Rectal smooth muscle tissue (tissue), 1 donor: ENCODE measurements at regions not wholly inside any gene's neighbourhood (a gene's known extent, or its start where the extent isn't known, plus 50 kb on each side); places are given as distances from the start of the nearest gene placed in this dataset.
"Not testable (repeated sequence)": the region's sequence is repeated elsewhere in the genome, so short reads cannot be mapped to it uniquely, and the experiment has no call there.

Experiments
- H3K27ac ChIP-seq: one replicate; pipeline ENCODE4 v1.7.0; 2013; ENCODE audit warnings: low read depth, low read length, inconsistent platforms
- H3K27me3 ChIP-seq: one replicate; pipeline ENCODE4 v1.7.0; 2013; ENCODE audit warnings: low read length; ENCODE audit not compliant: control insufficient read depth, insufficient read depth
- H3K36me3 ChIP-seq: one replicate; pipeline ENCODE4 v1.7.0; 2013; ENCODE audit warnings: low read length; ENCODE audit not compliant: control insufficient read depth, insufficient read depth
- H3K4me1 ChIP-seq: one replicate; pipeline ENCODE4 v1.7.0; 2013; ENCODE audit warnings: low read length; ENCODE audit not compliant: control insufficient read depth, insufficient read depth
- H3K4me3 ChIP-seq: one replicate; pipeline ENCODE4 v1.7.0; 2013; ENCODE audit warnings: low read length
- H3K9ac ChIP-seq: one replicate; pipeline ENCODE4 v1.7.0; 2013; ENCODE audit warnings: low read length

- Histone ChIP-seq H3K27ac (no peak overlapping the region), H3K27me3 (no peaks in the 10 kb centered on the region), H3K9ac (no peak overlapping the region), H3K4me1 (peaks cover 2% of the 10 kb centered on the region), H3K36me3 (no peaks in the 10 kb centered on the region), H3K4me3 (no peak overlapping the region)
Observed at GRCh38 chr9:75233011-75233410, 144.7 kb downstream of the OSTF1 start.

- H3K27ac ChIP-seq: no peak overlapping the region
- H3K4me1 ChIP-seq: no peaks in the 10 kb centered on the region
- H3K36me3 ChIP-seq: no peaks in the 10 kb centered on the region
- H3K4me3 ChIP-seq: no peak overlapping the region
- H3K27me3 ChIP-seq: no peaks in the 10 kb centered on the region
- H3K9ac ChIP-seq: no peak overlapping the region
Observed at GRCh38 chr9:75235632-75236031, 147.3 kb downstream of the OSTF1 start.

- Histone ChIP-seq H3K4me1 (no peaks in the 10 kb centered on the region), H3K36me3 (no peaks in the 10 kb centered on the region), H3K4me3 (no peak overlapping the region), H3K27me3 (no peaks in the 10 kb centered on the region), H3K9ac (no peak overlapping the region), H3K27ac (no peak overlapping the region)
Observed at GRCh38 chr9:75238311-75238976, 150.1 kb downstream of the OSTF1 start.

GRCh38 chr9:75239176-75239575 is 150.9 kb downstream of the OSTF1 start:
- Histone ChIP-seq H3K4me1 (no peaks in the 10 kb centered on the region), H3K36me3 (no peaks in the 10 kb centered on the region), H3K9ac (no peak overlapping the region), H3K27me3 (no peaks in the 10 kb centered on the region), H3K4me3 (no peak overlapping the region), H3K27ac (no peak overlapping the region)

- no peaks in the 10 kb centered on the region for H3K27me3 ChIP-seq
- H3K27ac ChIP-seq: no peak overlapping the region
- no peaks in the 10 kb centered on the region for H3K36me3 ChIP-seq
- no peak overlapping the region for H3K4me3 ChIP-seq
- no peak overlapping the region for H3K9ac ChIP-seq
- no peaks in the 10 kb centered on the region for H3K4me1 ChIP-seq
Observed at GRCh38 chr9:75242426-75242825, 154.1 kb downstream of the OSTF1 start.

- Histone ChIP-seq H3K4me3 (no peak overlapping the region), H3K27ac (no peak overlapping the region), H3K36me3 (no peaks in the 10 kb centered on the region), H3K4me1 (no peaks in the 10 kb centered on the region), H3K27me3 (no peaks in the 10 kb centered on the region), H3K9ac (no peak overlapping the region)
Observed at GRCh38 chr9:75246949-75247348, 158.6 kb downstream of the OSTF1 start.

GRCh38 chr9:75265525-75265972 is 177.2 kb downstream of the OSTF1 start:
- no peaks in the 10 kb centered on the region for H3K36me3 ChIP-seq

GRCh38 chr9:75269197-75269596 is 180.9 kb downstream of the OSTF1 start:
- Histone ChIP-seq H3K27ac (no peak overlapping the region), H3K4me1 (no peaks in the 10 kb centered on the region), H3K27me3 (no peaks in the 10 kb centered on the region)

More at GRCh38 chr9:75265525-75265972, 177.2 kb downstream of the OSTF1 start:
- Histone ChIP-seq H3K27ac (no peak overlapping the region), H3K9ac (no peak overlapping the region), H3K27me3 (no peaks in the 10 kb centered on the region), H3K4me3 (no peak overlapping the region), H3K4me1 (no peaks in the 10 kb centered on the region)

GRCh38 chr9:75273055-75273454 is 184.7 kb downstream of the OSTF1 start:
- H3K4me1 ChIP-seq, H3K4me3 ChIP-seq, H3K27ac ChIP-seq, H3K9ac ChIP-seq, H3K36me3 ChIP-seq, H3K27me3 ChIP-seq: not testable (repeated sequence)

More at GRCh38 chr9:75269197-75269596, 180.9 kb downstream of the OSTF1 start:
- Histone ChIP-seq H3K4me3 (no peak overlapping the region), H3K36me3 (no peaks in the 10 kb centered on the region), H3K9ac (no peak overlapping the region)

GRCh38 chr9:75274781-75275180 is 186.5 kb downstream of the OSTF1 start:
- Histone ChIP-seq H3K27ac (no peak overlapping the region), H3K36me3 (no peaks in the 10 kb centered on the region), H3K4me3 (no peak overlapping the region), H3K4me1 (no peaks in the 10 kb centered on the region), H3K27me3 (no peaks in the 10 kb centered on the region), H3K9ac (no peak overlapping the region)

- H3K4me3 ChIP-seq: no peak overlapping the region
- no peaks in the 10 kb centered on the region for H3K4me1 ChIP-seq
Observed at GRCh38 chr9:75282047-75282446, 193.7 kb downstream of the OSTF1 start.

GRCh38 chr9:75289332-75289731 is 201.0 kb downstream of the OSTF1 start:
- no peak overlapping the region for H3K4me3 ChIP-seq
- H3K4me1 ChIP-seq: no peaks in the 10 kb centered on the region
- no peaks in the 10 kb centered on the region for H3K36me3 ChIP-seq
- H3K9ac ChIP-seq: no peak overlapping the region
- H3K27ac ChIP-seq: no peak overlapping the region
- H3K27me3 ChIP-seq: no peaks in the 10 kb centered on the region

More at GRCh38 chr9:75282047-75282446, 193.7 kb downstream of the OSTF1 start:
- Histone ChIP-seq H3K9ac (no peak overlapping the region), H3K27ac (no peak overlapping the region), H3K27me3 (no peaks in the 10 kb centered on the region), H3K36me3 (no peaks in the 10 kb centered on the region)

- H3K27ac ChIP-seq: no peak overlapping the region
- H3K9ac ChIP-seq: no peak overlapping the region
- no peaks in the 10 kb centered on the region for H3K36me3 ChIP-seq
- H3K4me3 ChIP-seq: no peak overlapping the region
- H3K27me3 ChIP-seq: no peaks in the 10 kb centered on the region
- no peaks in the 10 kb centered on the region for H3K4me1 ChIP-seq
Observed at GRCh38 chr9:75299324-75299723, 211.0 kb downstream of the OSTF1 start.
